Cardiac fibroblast (primary cell): ENCODE measurements at regions not wholly inside any gene's neighbourhood (a gene's known extent, or its start where the extent isn't known, plus 50 kb on each side); places are given as distances from the start of the nearest gene placed in this dataset.

ENCODE experiments used
- DNase-seq, 2 donors: peaks; one replicate each; pipeline versions ENCODE4 v3.0.0 to v3.0.0-alpha.2; 2010; ENCODE audit warnings: low read depth in 2 of 2
- H3K4me3 ChIP-seq, 2 donors: replicated peaks in 1 of 2; 1 replicate in 1 of 2; 2 replicates in 1 of 2; pipeline ENCODE4 v1.5.1; 2011; ENCODE audit warnings: low read depth in 2 of 2, low read length in 2 of 2, mild to moderate bottlenecking in 2 of 2, moderate library complexity in 1 of 2
- TF ChIP-seq, protein P1 (sequence below): IDR thresholded peaks from one replicate; pipeline ENCODE4 v1.5.1; 2011; ENCODE audit warnings: low read depth, mild to moderate bottlenecking, low read length, inconsistent platforms

DNA sequence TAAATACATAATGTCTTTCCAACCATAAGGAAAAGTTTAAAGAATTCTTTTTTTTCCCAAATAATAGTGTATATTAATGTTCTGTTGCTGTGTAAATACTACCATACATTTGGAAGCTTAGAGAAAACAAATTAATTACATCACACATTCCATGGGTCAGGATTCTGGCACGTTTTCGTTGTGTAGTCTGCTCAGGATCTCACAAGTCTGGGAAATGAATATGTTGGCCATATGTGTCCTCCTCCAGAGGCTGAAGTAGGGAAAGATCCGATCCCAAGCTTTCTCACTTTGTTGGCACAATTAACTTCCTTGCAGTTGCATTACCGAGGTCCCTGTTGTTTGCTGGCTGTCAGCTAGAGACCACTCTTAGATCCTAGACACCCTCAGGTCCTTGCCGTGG, 83.9 kb downstream of the RPRM start:
- no peak overlapping the region for H3K4me3 ChIP-seq
- no peak for DNase-seq
- TF ChIP-seq, protein P1, sequence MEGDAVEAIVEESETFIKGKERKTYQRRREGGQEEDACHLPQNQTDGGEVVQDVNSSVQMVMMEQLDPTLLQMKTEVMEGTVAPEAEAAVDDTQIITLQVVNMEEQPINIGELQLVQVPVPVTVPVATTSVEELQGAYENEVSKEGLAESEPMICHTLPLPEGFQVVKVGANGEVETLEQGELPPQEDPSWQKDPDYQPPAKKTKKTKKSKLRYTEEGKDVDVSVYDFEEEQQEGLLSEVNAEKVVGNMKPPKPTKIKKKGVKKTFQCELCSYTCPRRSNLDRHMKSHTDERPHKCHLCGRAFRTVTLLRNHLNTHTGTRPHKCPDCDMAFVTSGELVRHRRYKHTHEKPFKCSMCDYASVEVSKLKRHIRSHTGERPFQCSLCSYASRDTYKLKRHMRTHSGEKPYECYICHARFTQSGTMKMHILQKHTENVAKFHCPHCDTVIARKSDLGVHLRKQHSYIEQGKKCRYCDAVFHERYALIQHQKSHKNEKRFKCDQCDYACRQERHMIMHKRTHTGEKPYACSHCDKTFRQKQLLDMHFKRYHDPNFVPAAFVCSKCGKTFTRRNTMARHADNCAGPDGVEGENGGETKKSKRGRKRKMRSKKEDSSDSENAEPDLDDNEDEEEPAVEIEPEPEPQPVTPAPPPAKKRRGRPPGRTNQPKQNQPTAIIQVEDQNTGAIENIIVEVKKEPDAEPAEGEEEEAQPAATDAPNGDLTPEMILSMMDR = no peak

- TF ChIP-seq, protein P1 = no peak
- no peak overlapping the region for H3K4me3 ChIP-seq
- DNase-seq = no peak
Measured at GRCh38 chr2:153394247-153394646, 84.3 kb downstream of the RPRM start.

GRCh38 chr2:153393518-153393917, 85.0 kb downstream of the RPRM start:
- no peak for DNase-seq
- no peak overlapping the region for H3K4me3 ChIP-seq
- TF ChIP-seq, protein P1 = no peak

GRCh38 chr2:153391131-153391530, 87.4 kb downstream of the RPRM start:
- TF ChIP-seq, protein P1 = no peak
- H3K4me3 ChIP-seq = no peak overlapping the region
- no peak for DNase-seq

GRCh38 chr2:153388246-153388645, 90.3 kb downstream of the RPRM start:
- DNase-seq = no peak
- no peak overlapping the region for H3K4me3 ChIP-seq
- TF ChIP-seq, protein P1 = no peak

- H3K4me3 ChIP-seq = no peak overlapping the region
- TF ChIP-seq, protein P1 = no peak
- DNase-seq = no peak
Measured at GRCh38 chr2:153387203-153387602, 91.4 kb downstream of the RPRM start.

DNA sequence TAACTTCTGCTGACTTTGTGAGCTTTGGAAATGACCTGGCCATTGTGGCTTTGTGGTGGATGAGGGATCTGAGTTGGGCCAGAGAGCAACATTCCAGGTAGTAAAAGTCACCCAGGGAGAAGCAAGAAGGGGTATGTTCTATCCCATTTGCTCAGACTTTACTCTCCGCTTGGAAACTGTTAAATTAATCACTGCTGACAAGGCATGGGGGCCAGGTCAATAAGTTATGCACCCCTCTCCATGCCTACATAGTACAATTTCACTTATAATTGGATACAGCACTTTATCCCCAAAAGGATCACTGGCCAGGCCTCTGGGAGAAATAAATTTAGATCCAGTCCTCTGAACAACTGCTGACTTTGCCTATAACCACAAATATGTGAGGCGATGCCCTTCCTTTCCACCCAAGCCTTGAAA, 92.1 kb downstream of the RPRM start:
- TF ChIP-seq, protein P1 = no peak
- no peak overlapping the region for H3K4me3 ChIP-seq
- DNase-seq = no peak
